ENCODE measurements at regions not wholly inside any gene's neighbourhood (a gene's known extent, or its start where the extent isn't known, plus 50 kb on each side); places are given as distances from the start of the nearest gene placed in this dataset.

DNA sequence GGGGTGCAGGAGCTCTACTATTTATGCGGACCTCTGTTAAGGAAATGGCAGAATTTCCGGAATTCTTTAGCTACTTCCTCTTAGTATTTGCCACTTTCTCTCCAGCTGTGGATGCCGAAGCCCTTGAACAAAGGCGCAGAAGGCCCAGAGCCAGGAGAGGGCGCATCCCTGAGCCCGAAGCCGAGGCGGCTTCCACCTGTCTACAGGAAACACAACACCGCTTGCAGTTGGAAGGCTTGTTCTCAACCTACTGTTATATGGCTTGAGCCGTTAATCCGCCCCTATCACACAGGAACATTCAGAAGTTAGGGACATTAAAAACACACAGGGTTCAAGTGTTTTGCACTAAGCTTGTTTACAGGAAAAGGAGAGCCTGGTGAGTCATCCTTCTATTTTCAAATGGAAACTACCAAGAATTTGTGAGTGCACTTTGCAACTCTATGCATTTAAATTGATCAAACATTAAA lies 417.1 kb downstream of the BCKDHB start:
- TF ChIP-seq POLR2AphosphoS5 (IDR thresholded peaks at IDR 0.05; ENCODE audit: low read depth, low read length) (no peak), POLR2A (IDR thresholded peaks at IDR 0.05; ENCODE audit: low read depth, low read length) (no peak)

Data from GM12891 (cell line).